Loucy (cell line): ENCODE measurements at regions not wholly inside any gene's neighbourhood (a gene's known extent, or its start where the extent isn't known, plus 50 kb on each side); places are given as distances from the start of the nearest gene placed in this dataset.
A peak's percentile ranks its signal among the peaks of the same experiment; 100 is the strongest.

Experiments
- H2AFZ ChIP-seq: fragments of 200-600 bp; sonication (generic); 2 replicates; pipeline ENCODE4 v1.6.0; 2016; ENCODE audit warnings: antibody characterized with exemption, mild to moderate bottlenecking, low read length, moderate library complexity
- H3F3A ChIP-seq: fragments of 200-600 bp; 2 replicates; pipeline ENCODE4 v1.6.0; 2016; ENCODE audit warnings: antibody characterized with exemption, low read depth, mild to moderate bottlenecking
- H3K27me3 ChIP-seq: fragments of 200-600 bp; sonication (generic); 2 replicates; pipeline ENCODE4 v1.6.1; 2014; ENCODE audit warnings: low read length, mild to moderate bottlenecking; ENCODE audit not compliant: insufficient read depth, poor library complexity, severe bottlenecking
- H3K36me3 ChIP-seq: fragments of 200-600 bp; sonication (generic); 2 replicates; pipeline ENCODE4 v1.6.1; 2016; ENCODE audit warnings: low read length; ENCODE audit not compliant: insufficient read depth
- H3K4me1 ChIP-seq: fragments of 200-600 bp; sonication (generic); 2 replicates; pipeline ENCODE4 v1.5.1; 2014; ENCODE audit warnings: low read length, mild to moderate bottlenecking; ENCODE audit not compliant: insufficient read depth, poor library complexity, severe bottlenecking
- H3K4me2 ChIP-seq: fragments of 200-600 bp; sonication (generic); 2 replicates; pipeline ENCODE4 v1.6.0; 2014; ENCODE audit warnings: antibody characterized with exemption, low read length, low read depth, mild to moderate bottlenecking; ENCODE audit not compliant: poor library complexity, severe bottlenecking
- H3K4me3 ChIP-seq: fragments of 200-600 bp; sonication (generic); 2 replicates; pipeline ENCODE4 v1.5.1; 2014; ENCODE audit warnings: low read length, mild to moderate bottlenecking, mixed read lengths; ENCODE audit not compliant: poor library complexity, severe bottlenecking
- H3K79me2 ChIP-seq: fragments of 200-600 bp; sonication (generic); 2 replicates; pipeline ENCODE4 v1.6.1; 2014; ENCODE audit warnings: low read length; ENCODE audit not compliant: insufficient read depth
- H3K9ac ChIP-seq: fragments of 200-600 bp; sonication (generic); 2 replicates; pipeline ENCODE4 v1.6.0; 2014; ENCODE audit warnings: mild to moderate bottlenecking, low read depth, low read length, moderate library complexity; ENCODE audit not compliant: poor library complexity, severe bottlenecking
- H3K9me2 ChIP-seq: fragments of 200-600 bp; sonication (generic); replicated peaks from 2 replicates; pipeline ENCODE4 v1.6.1; 2016; ENCODE audit warnings: low read depth, low read length, mixed read lengths
- H3K9me3 ChIP-seq: fragments of 200-600 bp; sonication (generic); 2 replicates; pipeline ENCODE4 v1.6.1; 2014; ENCODE audit warnings: mild to moderate bottlenecking, antibody characterized with exemption, low read length, low read depth; ENCODE audit not compliant: insufficient read depth
- H4K20me1 ChIP-seq: fragments of 200-600 bp; sonication (generic); 2 replicates; pipeline ENCODE4 v1.6.0; 2014; ENCODE audit warnings: antibody characterized with exemption, low read length, mild to moderate bottlenecking; ENCODE audit not compliant: insufficient read depth, poor library complexity, severe bottlenecking
- EZH2phosphoT487 ChIP-seq: fragments of 200-600 bp; IDR thresholded peaks from 2 replicates; pipeline ENCODE4 v1.6.1; 2018; ENCODE audit warnings: antibody characterized with exemption, mild to moderate bottlenecking, moderate library complexity, borderline replicate concordance
- TF ChIP-seq, protein P1 (sequence below): fragments of 200-600 bp; sonication (generic); conservative IDR thresholded peaks from 2 replicates; pipeline ENCODE4 v1.5.1; 2014; ENCODE audit warnings: mild to moderate bottlenecking, antibody characterized with exemption, low read length

DNA sequence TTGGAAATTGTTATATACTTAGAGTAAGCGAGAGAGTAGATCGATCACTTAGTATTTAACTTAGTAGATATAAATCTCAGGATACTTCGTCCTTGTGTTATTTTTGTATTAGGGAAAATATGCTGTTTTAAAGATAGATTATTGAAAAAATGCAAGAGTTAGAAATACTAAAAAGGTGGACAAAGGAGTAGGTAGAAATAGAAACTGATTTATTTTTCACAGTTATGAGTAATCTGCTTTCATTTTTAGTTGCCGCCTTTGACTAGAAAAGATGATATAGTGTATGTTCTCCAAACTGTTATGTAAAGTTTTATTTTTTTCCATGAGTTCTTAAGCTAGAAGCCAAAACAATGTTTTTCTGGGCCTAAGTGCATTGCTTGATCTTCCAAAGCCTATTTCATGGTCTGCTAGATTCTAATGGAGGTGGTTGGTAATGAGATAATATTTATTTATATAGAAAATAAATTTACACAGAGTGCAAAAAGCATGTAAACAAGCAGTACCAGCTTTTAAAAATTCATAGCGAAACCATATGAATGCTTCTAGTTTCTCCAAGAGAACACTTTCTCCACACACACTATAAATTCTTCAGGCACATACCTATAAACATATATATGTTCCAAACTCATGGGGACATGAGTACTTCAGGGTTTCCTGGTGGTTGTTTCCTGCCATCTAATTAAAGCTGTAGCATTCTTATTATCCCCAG is 61.1 kb downstream of the DIPK2A start:
- Histone ChIP-seq H3K9me3 (no peaks in the 10 kb centered on the region), H4K20me1 (no peaks in the 10 kb centered on the region), H3K9me2 (no peaks in the 10 kb centered on the region), H2AFZ (peak overlapping the region; percentile 46; the same call in 1 of the 2 replicates), H3K9ac (no peak overlapping the region), H3K4me3 (no peak overlapping the region), H3K4me1 (peaks cover 17% of the 10 kb centered on the region), H3K79me2 (no peaks in the 10 kb centered on the region), H3K27me3 (no peaks in the 10 kb centered on the region), H3K36me3 (no peaks in the 10 kb centered on the region), H3K4me2 (peak overlapping the region; percentile 14), H3F3A (no peaks in the 10 kb centered on the region)
- TF ChIP-seq EZH2phosphoT487, result no peak
- TF ChIP-seq, protein P1, sequence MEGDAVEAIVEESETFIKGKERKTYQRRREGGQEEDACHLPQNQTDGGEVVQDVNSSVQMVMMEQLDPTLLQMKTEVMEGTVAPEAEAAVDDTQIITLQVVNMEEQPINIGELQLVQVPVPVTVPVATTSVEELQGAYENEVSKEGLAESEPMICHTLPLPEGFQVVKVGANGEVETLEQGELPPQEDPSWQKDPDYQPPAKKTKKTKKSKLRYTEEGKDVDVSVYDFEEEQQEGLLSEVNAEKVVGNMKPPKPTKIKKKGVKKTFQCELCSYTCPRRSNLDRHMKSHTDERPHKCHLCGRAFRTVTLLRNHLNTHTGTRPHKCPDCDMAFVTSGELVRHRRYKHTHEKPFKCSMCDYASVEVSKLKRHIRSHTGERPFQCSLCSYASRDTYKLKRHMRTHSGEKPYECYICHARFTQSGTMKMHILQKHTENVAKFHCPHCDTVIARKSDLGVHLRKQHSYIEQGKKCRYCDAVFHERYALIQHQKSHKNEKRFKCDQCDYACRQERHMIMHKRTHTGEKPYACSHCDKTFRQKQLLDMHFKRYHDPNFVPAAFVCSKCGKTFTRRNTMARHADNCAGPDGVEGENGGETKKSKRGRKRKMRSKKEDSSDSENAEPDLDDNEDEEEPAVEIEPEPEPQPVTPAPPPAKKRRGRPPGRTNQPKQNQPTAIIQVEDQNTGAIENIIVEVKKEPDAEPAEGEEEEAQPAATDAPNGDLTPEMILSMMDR, result no peak

DNA sequence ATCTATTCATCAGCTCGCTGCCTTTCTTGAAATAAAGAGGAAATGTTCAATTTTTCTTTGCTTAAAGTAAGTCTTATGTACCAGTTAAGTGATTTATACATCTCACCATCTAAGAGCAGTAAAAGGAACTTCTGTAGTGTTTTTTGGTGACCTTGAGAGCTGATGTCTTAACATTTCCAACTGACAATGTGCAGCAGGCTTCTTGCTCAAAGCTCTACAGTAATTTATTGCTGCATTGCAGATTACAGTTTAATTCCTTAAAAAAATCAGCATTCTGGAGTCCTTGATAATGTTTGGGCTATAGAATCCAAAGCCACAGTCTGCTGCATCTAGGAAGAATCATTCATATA is 61.6 kb downstream of the DIPK2A start:
- no peaks in the 10 kb centered on the region for H3K27me3 ChIP-seq
- TF ChIP-seq EZH2phosphoT487, result no peak
- TF ChIP-seq, protein P1, result no peak
- no peaks in the 10 kb centered on the region for H4K20me1 ChIP-seq
- H3K9me2 ChIP-seq, result no peaks in the 10 kb centered on the region
- H2AFZ ChIP-seq, result peak overlapping the region; percentile 46; the same call in 1 of the 2 replicates
- no peak overlapping the region for H3K4me3 ChIP-seq
- no peaks in the 10 kb centered on the region for H3F3A ChIP-seq
- peak overlapping the region; percentile 14 for H3K4me2 ChIP-seq
- no peak overlapping the region for H3K9ac ChIP-seq
- H3K4me1 ChIP-seq, result peaks cover 17% of the 10 kb centered on the region
- H3K36me3 ChIP-seq, result no peaks in the 10 kb centered on the region
- H3K79me2 ChIP-seq, result no peaks in the 10 kb centered on the region
- H3K9me3 ChIP-seq, result no peaks in the 10 kb centered on the region

DNA sequence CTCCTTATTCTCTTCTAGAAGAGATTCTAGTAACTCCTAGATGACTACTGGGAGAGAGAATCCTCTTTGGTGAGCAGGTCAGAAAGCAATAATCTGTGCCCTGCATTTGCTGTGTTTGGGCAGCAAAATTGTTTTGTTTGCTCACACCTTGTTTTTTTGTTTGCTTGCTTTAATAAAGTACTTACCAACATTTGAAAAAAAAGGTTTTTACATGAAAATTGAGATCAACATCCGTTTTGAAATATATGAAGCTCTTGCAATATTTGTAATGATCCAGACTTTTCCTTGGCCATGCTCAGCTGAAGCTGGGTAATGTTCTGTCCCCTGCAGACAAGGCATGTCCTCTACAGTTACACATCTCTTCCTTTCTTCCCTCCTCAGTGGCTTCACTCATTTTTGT is 62.2 kb downstream of the DIPK2A start:
- no peaks in the 10 kb centered on the region for H3K9me2 ChIP-seq
- no peaks in the 10 kb centered on the region for H4K20me1 ChIP-seq
- H3K4me3 ChIP-seq, result no peak overlapping the region
- no peak overlapping the region for H3K9ac ChIP-seq
- H3K79me2 ChIP-seq, result no peaks in the 10 kb centered on the region
- no peaks in the 10 kb centered on the region for H3K27me3 ChIP-seq
- H2AFZ ChIP-seq, result 0 out of 2 replicates have a peak overlapping the region, but pooled peaks have one; percentile 46
- no peaks in the 10 kb centered on the region for H3K36me3 ChIP-seq
- no peak for TF ChIP-seq EZH2phosphoT487
- TF ChIP-seq, protein P1, result no peak
- no peaks in the 10 kb centered on the region for H3F3A ChIP-seq
- H3K4me2 ChIP-seq, result no peak overlapping the region
- peaks cover 17% of the 10 kb centered on the region for H3K4me1 ChIP-seq
- H3K9me3 ChIP-seq, result no peaks in the 10 kb centered on the region
